Sigmoid colon (tissue), 4 donors: ENCODE measurements at regions not wholly inside any gene's neighbourhood (a gene's known extent, or its start where the extent isn't known, plus 50 kb on each side); places are given as distances from the start of the nearest gene placed in this dataset.

Source experiments
- CTCF ChIP-seq, 4 experiments: fragments of 450-650 bp in 3 of 4; fragments of 200-600 bp in 1 of 4; IDR thresholded peaks; one replicate each; pipeline ENCODE4 v1.5.1; 2016 to 2019; ENCODE audit warnings: antibody characterized with exemption in 4 of 4, mild to moderate bottlenecking in 3 of 4, moderate library complexity in 2 of 4
- EP300 ChIP-seq, 4 donors: sonication (generic); formaldehyde crosslinking; IDR thresholded peaks; one replicate each; pipeline ENCODE4 v1.6.1; 2017; ENCODE audit warnings: antibody characterized with exemption in 4 of 4

- TF ChIP-seq CTCF (IDR thresholded peaks at IDR 0.05) (no peak), EP300 (IDR thresholded peaks at IDR 0.05) (no peak)
These were observed 219.7 kb upstream of the SGO1 start for GRCh38 chr3:20405744-20406143.
